AG10803 (cell line): ENCODE measurements at regions not wholly inside any gene's neighbourhood (a gene's known extent, or its start where the extent isn't known, plus 50 kb on each side); places are given as distances from the start of the nearest gene placed in this dataset.

Experiments
- DNase-seq: peaks from one replicate; pipeline ENCODE4 v3.0.0; 2010; ENCODE audit warnings: low read depth
- H3K4me3 ChIP-seq: 2 replicates; pipeline ENCODE4 v1.5.1; 2011; ENCODE audit warnings: mild to moderate bottlenecking, low read length, control low read depth
- CTCF ChIP-seq: conservative IDR thresholded peaks from 2 replicates; pipeline ENCODE4 v1.5.1; 2011; ENCODE audit warnings: mild to moderate bottlenecking, low read length, control low read depth, inconsistent platforms

- H3K4me3 ChIP-seq = no peak overlapping the region
- no peak for TF ChIP-seq CTCF
- DNase-seq = no peak
Measured at GRCh38 chr21:41660748-41661147, 106.1 kb downstream of the RIPK4 start.

DNA sequence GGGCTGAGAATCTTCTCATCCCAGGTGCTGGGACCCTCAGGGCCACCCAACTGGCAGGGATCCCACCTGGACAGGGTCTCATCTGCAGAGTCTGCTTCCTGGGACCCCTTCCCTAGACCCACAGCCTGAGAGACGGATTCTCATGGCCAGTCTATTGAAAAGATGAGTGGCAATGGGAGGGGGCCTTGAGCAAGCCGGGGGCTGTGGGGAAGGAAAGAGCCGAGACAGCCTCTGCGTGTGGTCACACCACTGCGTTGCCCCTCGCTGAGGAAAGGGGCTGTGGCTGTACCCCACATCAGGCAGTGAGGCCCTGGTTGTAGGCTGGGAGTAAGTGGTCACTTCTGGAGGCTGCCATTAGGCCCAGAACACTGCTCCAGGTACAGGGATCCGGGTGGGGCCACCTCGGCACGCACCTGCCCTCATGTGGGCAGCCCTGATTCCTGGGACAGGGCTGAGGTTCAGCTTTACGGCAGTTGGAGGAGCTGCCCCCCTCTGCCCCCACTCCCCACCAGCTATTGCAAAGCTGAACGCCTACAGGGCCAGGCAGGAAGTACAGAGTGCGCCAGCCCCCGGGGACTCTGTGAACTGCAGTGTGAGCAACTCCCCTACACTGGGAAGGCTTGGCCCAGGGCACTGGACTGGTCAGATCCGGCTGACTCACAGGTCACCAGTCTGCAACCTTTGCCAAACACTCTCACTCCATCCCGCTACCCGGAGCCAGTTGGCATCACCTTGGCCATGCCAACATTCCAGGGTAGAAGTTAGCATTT lies 106.9 kb downstream of the RIPK4 start:
- DNase-seq = peak; percentile 32
- H3K4me3 ChIP-seq = no peak overlapping the region
- TF ChIP-seq CTCF = no peak

DNA sequence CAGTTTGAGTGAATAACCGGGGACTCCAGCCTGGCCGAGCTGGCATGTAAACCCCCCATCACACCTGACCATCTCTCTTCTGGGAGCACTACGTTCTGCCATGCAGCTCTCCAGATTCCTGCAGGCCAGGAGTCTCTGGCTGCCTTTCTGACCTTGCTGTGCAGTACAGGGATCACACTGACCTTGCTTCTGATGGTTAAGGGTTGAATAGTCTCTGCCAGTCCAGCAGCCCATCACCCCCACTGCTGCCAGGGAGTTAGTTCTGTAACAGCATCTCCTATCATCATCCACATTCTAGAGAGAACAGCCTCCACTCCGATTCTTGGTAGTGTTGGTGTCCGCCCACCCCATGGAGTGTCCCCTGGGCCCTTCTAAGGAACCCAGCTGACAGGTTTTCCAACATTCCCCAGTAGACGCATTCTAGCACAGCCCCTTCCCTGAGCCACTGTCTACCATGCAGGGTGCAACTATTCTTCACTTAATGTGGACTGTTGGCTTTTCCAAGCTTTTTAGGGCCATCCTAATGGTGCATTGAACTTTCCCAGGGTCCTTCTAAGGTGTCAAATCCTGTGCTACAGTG lies 109.8 kb downstream of the RIPK4 start:
- no peak overlapping the region for H3K4me3 ChIP-seq
- no peak for TF ChIP-seq CTCF
- DNase-seq = no peak

DNA sequence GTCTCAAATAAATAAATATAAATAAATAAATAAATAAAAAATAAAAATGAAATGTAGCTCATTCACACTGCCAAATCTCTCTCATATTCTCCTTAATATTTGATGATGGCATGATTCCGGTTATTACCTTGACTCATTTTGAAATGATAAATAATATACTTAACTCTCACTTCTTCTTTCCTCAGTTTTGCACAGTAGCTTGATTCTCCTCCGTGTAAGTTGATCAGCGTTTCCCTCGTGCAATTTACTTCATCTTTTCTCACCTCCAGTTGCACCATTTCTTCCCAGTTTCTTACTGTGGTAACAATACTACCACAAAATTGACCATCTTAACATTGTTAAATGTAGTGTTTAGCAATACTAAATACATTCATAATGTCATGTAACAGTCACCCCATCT lies 111.6 kb downstream of the RIPK4 start:
- no peak overlapping the region for H3K4me3 ChIP-seq
- no peak for TF ChIP-seq CTCF
- DNase-seq = no peak

DNA sequence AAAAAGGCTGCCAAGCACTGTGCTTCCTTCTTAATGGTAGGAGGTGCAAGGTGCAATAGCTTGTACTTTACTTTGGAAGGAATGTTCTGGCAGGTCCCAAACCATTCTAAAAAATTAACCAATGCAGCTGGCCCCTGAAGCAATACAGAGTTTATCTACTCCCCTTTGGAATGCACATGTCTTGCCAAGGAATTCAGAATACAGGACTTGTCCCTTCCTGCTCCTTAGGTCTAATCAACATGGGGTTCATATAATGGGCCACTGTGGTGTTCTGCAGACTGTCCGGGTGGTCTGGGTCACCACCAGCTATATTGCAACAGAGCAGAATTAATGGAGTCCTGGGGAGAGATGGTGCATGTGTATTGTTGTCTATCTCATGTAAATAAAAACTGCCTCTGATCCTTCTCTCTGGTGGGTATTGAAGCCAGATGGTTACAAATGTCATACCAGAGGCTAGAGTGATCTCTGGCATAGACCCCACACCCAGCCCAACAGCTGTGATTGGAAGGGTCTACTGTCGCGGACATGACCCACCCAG lies 112.8 kb downstream of the RIPK4 start:
- no peak overlapping the region for H3K4me3 ChIP-seq
- no peak for TF ChIP-seq CTCF
- DNase-seq = peak; percentile 92

DNA sequence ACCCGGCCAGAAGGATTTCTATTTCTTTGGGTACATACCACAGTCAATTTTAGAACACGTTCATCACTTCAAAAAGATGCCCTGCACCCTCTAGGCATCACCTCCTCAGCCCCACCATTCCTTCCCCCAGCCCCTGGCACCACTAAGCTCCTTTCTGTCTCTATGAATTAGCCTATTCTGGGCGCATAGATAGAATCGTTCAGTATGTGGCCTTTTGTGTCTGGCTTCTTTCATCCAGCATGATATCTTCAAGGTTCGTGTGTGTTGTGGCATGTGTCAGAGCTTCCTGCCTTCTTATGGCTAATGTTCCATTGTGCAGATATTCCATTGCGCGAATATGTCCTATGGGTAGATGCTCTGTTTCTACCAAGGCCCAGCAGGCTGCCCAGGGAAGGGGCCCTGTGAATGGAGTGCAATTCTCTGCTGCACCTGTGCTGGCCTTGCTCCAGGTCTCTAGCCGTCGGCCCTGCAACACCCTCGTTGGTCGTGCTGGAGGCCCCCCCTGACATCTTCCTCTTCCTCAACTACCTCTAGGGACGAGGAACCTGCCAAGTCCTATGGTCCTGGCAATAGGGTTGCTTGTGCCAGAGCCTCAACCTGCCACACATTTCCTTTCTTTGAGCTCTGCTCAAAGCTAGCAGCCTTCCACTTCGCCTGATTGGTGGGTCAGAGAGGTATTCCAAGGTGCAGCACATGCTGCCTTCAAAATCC lies 113.5 kb downstream of the RIPK4 start:
- no peak overlapping the region for H3K4me3 ChIP-seq
- TF ChIP-seq CTCF = no peak
- no peak for DNase-seq
